ENCODE measurements at regions not wholly inside any gene's neighbourhood (a gene's known extent, or its start where the extent isn't known, plus 50 kb on each side); places are given as distances from the start of the nearest gene placed in this dataset.

DNA sequence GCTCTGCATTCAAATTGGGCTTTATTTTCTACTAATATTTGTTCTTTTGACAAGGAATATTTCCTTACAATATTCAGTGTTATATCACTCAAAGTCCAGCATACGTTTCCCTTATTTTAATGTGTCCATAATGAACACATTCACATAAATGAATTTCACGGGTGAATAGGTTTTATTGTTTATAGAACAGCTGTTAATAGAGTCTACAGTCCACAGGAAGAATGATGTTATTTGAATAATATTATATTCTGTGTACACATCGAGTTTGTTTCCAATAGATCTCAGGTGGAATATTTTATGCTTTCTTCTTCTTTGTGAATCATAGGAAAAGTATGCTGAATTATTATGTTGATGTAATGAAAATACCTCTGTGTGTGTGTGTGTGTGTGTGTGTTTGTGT is 582.4 kb downstream of the CDH26 start:
- TF ChIP-seq TSHZ2 (CRISPR knock-in tag; IDR thresholded peaks at IDR 0.05) (no peak), SNAI2 (CRISPR knock-in tag; IDR thresholded peaks at IDR 0.05) (no peak), GLIS3 (CRISPR knock-in tag; IDR thresholded peaks at IDR 0.05) (no peak), TCF4 (CRISPR knock-in tag; IDR thresholded peaks at IDR 0.05; ENCODE audit: borderline replicate concordance) (no peak), ZFP30 (CRISPR knock-in tag; IDR thresholded peaks at IDR 0.05) (no peak), ESRRG (CRISPR knock-in tag; IDR thresholded peaks at IDR 0.05) (no peak), CREB5 (CRISPR knock-in tag; IDR thresholded peaks at IDR 0.05; ENCODE audit: low read depth) (no peak), POU6F1 (CRISPR knock-in tag; IDR thresholded peaks at IDR 0.05; ENCODE audit: borderline replicate concordance, low read depth) (no peak), ARNTL (CRISPR knock-in tag; IDR thresholded peaks at IDR 0.05; ENCODE audit: borderline replicate concordance, low read depth) (no peak), PPARA (CRISPR knock-in tag; IDR thresholded peaks at IDR 0.05; ENCODE audit: borderline replicate concordance) (no peak), ZFP3 (CRISPR knock-in tag; IDR thresholded peaks at IDR 0.05) (no peak), ZNF70 (CRISPR knock-in tag; IDR thresholded peaks at IDR 0.05) (no peak), ZNF8 (CRISPR knock-in tag; IDR thresholded peaks at IDR 0.05) (no peak), OSR1 (CRISPR knock-in tag; IDR thresholded peaks at IDR 0.05) (no peak), CSDC2 (CRISPR knock-in tag; IDR thresholded peaks at IDR 0.05) (no peak), RARB (CRISPR knock-in tag; IDR thresholded peaks at IDR 0.05) (no peak), CSRNP3 (CRISPR knock-in tag; IDR thresholded peaks at IDR 0.05) (no peak)
- TF ChIP-seq, protein P1, sequence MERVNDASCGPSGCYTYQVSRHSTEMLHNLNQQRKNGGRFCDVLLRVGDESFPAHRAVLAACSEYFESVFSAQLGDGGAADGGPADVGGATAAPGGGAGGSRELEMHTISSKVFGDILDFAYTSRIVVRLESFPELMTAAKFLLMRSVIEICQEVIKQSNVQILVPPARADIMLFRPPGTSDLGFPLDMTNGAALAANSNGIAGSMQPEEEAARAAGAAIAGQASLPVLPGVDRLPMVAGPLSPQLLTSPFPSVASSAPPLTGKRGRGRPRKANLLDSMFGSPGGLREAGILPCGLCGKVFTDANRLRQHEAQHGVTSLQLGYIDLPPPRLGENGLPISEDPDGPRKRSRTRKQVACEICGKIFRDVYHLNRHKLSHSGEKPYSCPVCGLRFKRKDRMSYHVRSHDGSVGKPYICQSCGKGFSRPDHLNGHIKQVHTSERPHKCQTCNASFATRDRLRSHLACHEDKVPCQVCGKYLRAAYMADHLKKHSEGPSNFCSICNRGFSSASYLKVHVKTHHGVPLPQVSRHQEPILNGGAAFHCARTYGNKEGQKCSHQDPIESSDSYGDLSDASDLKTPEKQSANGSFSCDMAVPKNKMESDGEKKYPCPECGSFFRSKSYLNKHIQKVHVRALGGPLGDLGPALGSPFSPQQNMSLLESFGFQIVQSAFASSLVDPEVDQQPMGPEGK (CRISPR knock-in tag; IDR thresholded peaks at IDR 0.05; ENCODE audit: borderline replicate concordance), result no peak

GRCh38 chr20:60541991-60542390 is 583.8 kb downstream of the CDH26 start:
- ATAC-seq, result no peak
- TF ChIP-seq ISL1 (CRISPR knock-in tag; IDR thresholded peaks at IDR 0.05), result no peak
- no peak for TF ChIP-seq ZNF565 (CRISPR knock-in tag; conservative IDR thresholded peaks at IDR 0.05; ENCODE audit: low read depth)
- no peak for TF ChIP-seq ZNF70 (CRISPR knock-in tag; IDR thresholded peaks at IDR 0.05)
- no peak for TF ChIP-seq TSHZ2 (CRISPR knock-in tag; IDR thresholded peaks at IDR 0.05)
- no peak for TF ChIP-seq OSR1 (CRISPR knock-in tag; IDR thresholded peaks at IDR 0.05)
- no peak for TF ChIP-seq TOX (CRISPR knock-in tag; IDR thresholded peaks at IDR 0.05; ENCODE audit: borderline replicate concordance)
- TF ChIP-seq ZNF8 (CRISPR knock-in tag; IDR thresholded peaks at IDR 0.05), result no peak
- no peak for TF ChIP-seq ZFP3 (CRISPR knock-in tag; IDR thresholded peaks at IDR 0.05)
- TF ChIP-seq, protein P1 (CRISPR knock-in tag; IDR thresholded peaks at IDR 0.05; ENCODE audit: borderline replicate concordance), result no peak
- TF ChIP-seq POU6F1 (CRISPR knock-in tag; IDR thresholded peaks at IDR 0.05; ENCODE audit: borderline replicate concordance, low read depth), result no peak
- no peak for TF ChIP-seq ZFP30 (CRISPR knock-in tag; IDR thresholded peaks at IDR 0.05)
- TF ChIP-seq PPARA (CRISPR knock-in tag; IDR thresholded peaks at IDR 0.05; ENCODE audit: borderline replicate concordance), result no peak
- no peak for TF ChIP-seq ARNTL (CRISPR knock-in tag; IDR thresholded peaks at IDR 0.05; ENCODE audit: borderline replicate concordance, low read depth)
- no peak for TF ChIP-seq TCF4 (CRISPR knock-in tag; IDR thresholded peaks at IDR 0.05; ENCODE audit: borderline replicate concordance)
- no peak for TF ChIP-seq ESRRG (CRISPR knock-in tag; IDR thresholded peaks at IDR 0.05)
- no peak for TF ChIP-seq CSRNP3 (CRISPR knock-in tag; IDR thresholded peaks at IDR 0.05)

More for the DNA sequence above, 582.4 kb downstream of the CDH26 start:
- ATAC-seq, result no peak
